Right atrium auricular region (tissue), 2 donors: ENCODE measurements at regions not wholly inside any gene's neighbourhood (a gene's known extent, or its start where the extent isn't known, plus 50 kb on each side); places are given as distances from the start of the nearest gene placed in this dataset.

Experiments
- DNase-seq: peaks from one replicate; pipeline ENCODE4 v3.0.0-alpha.2; 2019; ENCODE audit warnings: low spot score
- H3K27ac ChIP-seq, 2 donors: fragments of 200-600 bp; sonication (generic); 1 replicate in 1 of 2; 2 replicates in 1 of 2; pipeline ENCODE4 v1.5.1; 2016 to 2019
- H3K27me3 ChIP-seq, 2 donors: fragments of 200-600 bp; sonication (generic); one replicate each; pipeline versions ENCODE4 v1.5.1 to v1.6.0; 2017 to 2019
- H3K36me3 ChIP-seq: fragments of 200-600 bp; sonication (generic); one replicate; pipeline ENCODE4 v1.5.1; 2016
- H3K4me1 ChIP-seq, 2 donors: fragments of 200-600 bp; sonication (generic); one replicate each; pipeline versions ENCODE4 v1.5.1 to v1.6.0; 2017 to 2019
- H3K4me3 ChIP-seq, 2 donors: fragments of 200-600 bp; sonication (generic); 1 replicate in 1 of 2; 2 replicates in 1 of 2; pipeline ENCODE4 v1.5.1; 2017 to 2019; ENCODE audit warnings: mild to moderate bottlenecking in 1 of 2, moderate library complexity in 1 of 2
- H3K9me3 ChIP-seq, 2 donors: fragments of 200-600 bp; sonication (generic); one replicate each; pipeline ENCODE4 v1.5.1; 2019
- TF ChIP-seq, protein P1 (sequence below), 2 donors: fragments of 200-600 bp; sonication (generic); IDR thresholded peaks; one replicate each; pipeline ENCODE4 v1.5.1; 2019; ENCODE audit warnings: antibody characterized with exemption in 2 of 2

DNA sequence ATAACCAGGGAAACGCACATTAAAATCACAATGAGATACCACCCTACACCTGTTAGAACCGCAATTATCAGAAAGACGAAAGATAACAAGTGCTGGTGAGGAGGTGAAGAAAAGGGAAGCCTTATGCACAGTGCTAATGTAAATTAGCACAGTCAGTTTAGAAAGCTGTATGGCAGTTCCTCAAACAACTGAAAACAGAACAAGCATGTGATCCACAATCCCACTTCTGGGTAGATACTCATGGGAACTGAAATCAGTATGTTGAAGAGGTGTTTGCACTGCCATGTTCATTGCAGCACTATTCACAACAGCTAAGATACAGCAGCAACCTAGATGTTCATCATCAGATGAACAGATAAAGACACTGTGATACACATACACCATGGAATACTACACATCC, 75.0 kb upstream of the CCND1 start:
- Histone ChIP-seq H3K4me1 (no peaks in the 10 kb centered on the region), H3K4me3 (no peak overlapping the region), H3K36me3 (no peaks in the 10 kb centered on the region), H3K27ac (no peak overlapping the region), H3K27me3 (no peaks in the 10 kb centered on the region), H3K9me3 (no peaks in the 10 kb centered on the region)
- TF ChIP-seq, protein P1, sequence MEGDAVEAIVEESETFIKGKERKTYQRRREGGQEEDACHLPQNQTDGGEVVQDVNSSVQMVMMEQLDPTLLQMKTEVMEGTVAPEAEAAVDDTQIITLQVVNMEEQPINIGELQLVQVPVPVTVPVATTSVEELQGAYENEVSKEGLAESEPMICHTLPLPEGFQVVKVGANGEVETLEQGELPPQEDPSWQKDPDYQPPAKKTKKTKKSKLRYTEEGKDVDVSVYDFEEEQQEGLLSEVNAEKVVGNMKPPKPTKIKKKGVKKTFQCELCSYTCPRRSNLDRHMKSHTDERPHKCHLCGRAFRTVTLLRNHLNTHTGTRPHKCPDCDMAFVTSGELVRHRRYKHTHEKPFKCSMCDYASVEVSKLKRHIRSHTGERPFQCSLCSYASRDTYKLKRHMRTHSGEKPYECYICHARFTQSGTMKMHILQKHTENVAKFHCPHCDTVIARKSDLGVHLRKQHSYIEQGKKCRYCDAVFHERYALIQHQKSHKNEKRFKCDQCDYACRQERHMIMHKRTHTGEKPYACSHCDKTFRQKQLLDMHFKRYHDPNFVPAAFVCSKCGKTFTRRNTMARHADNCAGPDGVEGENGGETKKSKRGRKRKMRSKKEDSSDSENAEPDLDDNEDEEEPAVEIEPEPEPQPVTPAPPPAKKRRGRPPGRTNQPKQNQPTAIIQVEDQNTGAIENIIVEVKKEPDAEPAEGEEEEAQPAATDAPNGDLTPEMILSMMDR (IDR thresholded peaks at IDR 0.05): no peak
- no peak for DNase-seq

DNA sequence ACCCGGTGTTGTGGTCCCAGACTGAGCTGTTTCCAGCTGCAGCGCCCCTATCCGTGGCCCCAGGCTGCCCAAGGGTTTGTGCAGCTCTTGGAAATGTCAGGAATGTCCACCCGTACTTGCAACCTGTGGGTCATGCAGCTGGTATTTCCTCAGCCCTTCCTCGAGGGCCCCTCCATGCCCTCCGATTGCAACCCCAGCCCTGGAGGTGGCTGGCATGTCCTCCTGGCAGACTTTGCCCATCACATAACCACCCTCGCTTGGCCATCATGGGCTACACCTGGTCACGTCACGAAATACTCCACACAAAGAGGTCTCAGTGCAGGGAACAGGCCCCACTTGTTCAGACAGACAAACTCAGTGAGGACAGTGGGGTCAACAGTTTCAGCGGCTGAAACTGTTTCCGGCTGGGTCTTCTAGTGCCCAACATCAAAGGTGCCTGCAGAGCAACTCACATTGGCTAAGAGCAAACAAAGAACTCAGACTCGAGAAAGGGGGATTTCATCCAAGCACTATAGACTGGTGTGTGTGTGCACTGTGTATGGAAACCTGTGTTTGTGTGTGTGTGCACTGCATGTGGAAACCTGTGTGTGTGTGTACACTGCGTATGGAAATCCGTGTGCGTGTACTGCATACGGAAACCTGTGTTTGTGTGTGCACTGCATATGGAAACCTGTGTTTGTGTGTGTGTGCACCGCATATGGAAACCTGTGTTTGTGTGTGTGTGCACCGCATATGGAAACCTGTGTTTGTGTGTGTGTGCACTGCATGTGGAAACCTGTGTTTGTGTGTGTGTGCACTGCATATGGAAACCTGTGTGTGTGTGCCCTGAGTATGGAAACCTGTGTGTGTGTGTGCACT, 72.8 kb upstream of the CCND1 start:
- no peaks in the 10 kb centered on the region for H3K4me1 ChIP-seq
- H3K36me3 ChIP-seq: no peaks in the 10 kb centered on the region
- no peak overlapping the region for H3K27ac ChIP-seq
- peak; percentile 21 for DNase-seq
- no peaks in the 10 kb centered on the region for H3K9me3 ChIP-seq
- TF ChIP-seq, protein P1 (IDR thresholded peaks at IDR 0.05): no peak
- H3K27me3 ChIP-seq: no peaks in the 10 kb centered on the region
- no peak overlapping the region for H3K4me3 ChIP-seq

DNA sequence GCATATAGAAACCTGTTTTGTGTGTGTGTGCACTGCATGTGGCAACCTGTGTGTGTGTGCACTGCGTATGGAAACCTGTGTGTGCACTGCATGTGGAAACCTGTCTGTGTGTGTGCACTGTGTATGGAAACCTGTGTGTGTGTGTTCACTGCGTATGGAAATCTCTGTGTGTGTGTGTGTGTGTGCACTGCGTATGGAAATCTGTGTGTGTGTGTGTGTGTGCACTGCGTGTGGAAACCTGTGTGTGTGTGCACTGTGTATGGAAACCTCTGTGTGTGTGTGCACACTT, 72.2 kb upstream of the CCND1 start:
- no peaks in the 10 kb centered on the region for H3K27me3 ChIP-seq
- no peaks in the 10 kb centered on the region for H3K4me1 ChIP-seq
- DNase-seq: no peak
- TF ChIP-seq, protein P1 (IDR thresholded peaks at IDR 0.05): no peak
- no peak overlapping the region for H3K27ac ChIP-seq
- no peak overlapping the region for H3K4me3 ChIP-seq
- no peaks in the 10 kb centered on the region for H3K9me3 ChIP-seq
- no peaks in the 10 kb centered on the region for H3K36me3 ChIP-seq

DNA sequence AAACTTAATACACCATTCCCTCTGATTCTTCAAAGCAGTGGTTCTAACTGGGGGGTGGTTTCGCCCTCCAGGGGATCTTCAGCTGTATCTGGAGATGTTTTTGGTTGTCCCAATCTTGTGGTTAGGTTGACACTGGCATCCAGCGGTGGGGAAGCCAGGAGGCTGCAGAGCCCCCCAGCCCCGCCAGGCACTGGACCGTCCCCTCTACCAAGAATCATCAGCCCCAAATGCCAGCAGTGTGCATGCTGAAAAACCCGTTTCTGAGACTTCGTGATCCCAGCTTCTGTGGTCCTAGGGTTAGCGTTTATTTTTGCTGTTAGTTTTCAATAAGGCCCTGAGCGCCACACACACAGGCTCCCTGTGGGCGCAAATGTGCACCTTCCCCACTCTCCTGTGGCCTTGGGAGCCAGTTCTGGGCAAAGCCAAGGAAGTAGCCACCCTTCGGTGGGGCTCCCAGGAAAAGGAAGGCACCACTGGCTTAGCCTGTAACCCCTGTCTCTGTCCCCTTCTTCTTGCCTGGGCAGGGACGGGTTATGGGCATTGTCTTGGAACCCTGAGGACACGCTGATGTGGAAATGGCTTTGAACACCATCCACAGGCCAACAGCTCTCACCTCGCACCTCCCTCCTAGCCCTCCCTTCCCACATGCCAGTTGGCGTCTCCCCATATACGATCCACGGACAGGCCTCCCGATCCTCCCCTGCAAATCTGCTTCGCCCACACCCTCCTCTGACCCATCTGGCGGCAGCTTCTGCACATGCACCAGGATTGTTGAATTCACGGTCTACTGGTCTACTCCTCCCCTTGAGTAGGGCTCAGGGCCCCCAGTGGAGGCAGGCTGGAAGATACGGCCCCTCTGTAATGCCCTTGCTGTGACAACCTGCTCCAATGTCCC, 71.4 kb upstream of the CCND1 start:
- no peaks in the 10 kb centered on the region for H3K4me1 ChIP-seq
- no peaks in the 10 kb centered on the region for H3K9me3 ChIP-seq
- peak; percentile 5 for DNase-seq
- H3K4me3 ChIP-seq: no peak overlapping the region
- H3K27me3 ChIP-seq: no peaks in the 10 kb centered on the region
- no peaks in the 10 kb centered on the region for H3K36me3 ChIP-seq
- TF ChIP-seq, protein P1 (IDR thresholded peaks at IDR 0.05): no peak
- no peak overlapping the region for H3K27ac ChIP-seq

DNA sequence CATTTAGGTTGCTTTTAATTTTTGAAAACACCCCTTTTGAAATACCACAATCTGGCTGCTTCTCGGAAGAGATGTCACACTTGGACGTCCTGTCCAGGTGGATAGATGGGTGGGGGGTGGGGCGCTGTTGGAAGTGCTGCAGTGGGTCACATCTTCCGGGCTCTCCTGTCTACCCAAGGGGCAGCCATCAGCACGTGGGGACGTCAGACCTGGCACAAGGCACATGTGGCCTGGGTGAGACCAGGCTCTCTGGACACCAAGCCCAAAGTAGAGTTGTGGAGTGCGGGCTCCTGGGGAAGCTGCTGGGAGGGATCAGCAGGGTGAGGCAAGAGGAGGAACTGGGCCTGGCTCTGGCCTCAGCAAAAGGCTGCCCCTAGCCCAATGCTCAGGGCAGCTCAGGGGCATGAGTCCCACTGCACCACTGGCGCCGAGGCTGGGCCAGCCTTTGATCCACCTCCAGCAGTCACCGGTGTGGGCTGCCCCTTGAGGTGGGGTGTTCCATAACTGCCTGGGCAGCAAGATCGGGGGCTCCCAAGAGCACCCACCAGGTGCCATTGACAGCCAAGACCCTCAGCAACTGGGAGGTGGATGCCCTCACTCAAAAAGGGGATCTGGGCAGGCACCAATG, 68.6 kb upstream of the CCND1 start:
- Histone ChIP-seq H3K27ac (no peak overlapping the region), H3K36me3 (no peaks in the 10 kb centered on the region), H3K27me3 (no peaks in the 10 kb centered on the region), H3K4me3 (no peak overlapping the region), H3K9me3 (no peaks in the 10 kb centered on the region), H3K4me1 (peaks cover 0 to 7% of the 10 kb centered on the region in 2 donors)
- TF ChIP-seq, protein P1 (IDR thresholded peaks at IDR 0.05): no peak
- peak; percentile 44 for DNase-seq
